HG03342 (cell line): ENCODE measurements at regions not wholly inside any gene's neighbourhood (a gene's known extent, or its start where the extent isn't known, plus 50 kb on each side); places are given as distances from the start of the nearest gene placed in this dataset.
"Not testable (repeated sequence)": the region's sequence is repeated elsewhere in the genome, so short reads cannot be mapped to it uniquely, and the experiment has no call there.

Source experiments
- ATAC-seq: cut with Tn5 transposase; IDR thresholded peaks from one replicate; pipeline ENCODE4 v1.9.1; 2021; ENCODE audit warnings: mild to moderate bottlenecking, moderate library complexity; ENCODE audit not compliant: unreplicated experiment

GRCh38 chr11:110347660-110348059 lies 51.2 kb upstream of the RDX start:
- no peak for ATAC-seq

- ATAC-seq: peak; percentile 83
Observed at GRCh38 chr11:110349138-110349996, 53.0 kb upstream of the RDX start.

GRCh38 chr11:110349997-110350383 lies 53.6 kb upstream of the RDX start:
- ATAC-seq: not testable (repeated sequence)

DNA sequence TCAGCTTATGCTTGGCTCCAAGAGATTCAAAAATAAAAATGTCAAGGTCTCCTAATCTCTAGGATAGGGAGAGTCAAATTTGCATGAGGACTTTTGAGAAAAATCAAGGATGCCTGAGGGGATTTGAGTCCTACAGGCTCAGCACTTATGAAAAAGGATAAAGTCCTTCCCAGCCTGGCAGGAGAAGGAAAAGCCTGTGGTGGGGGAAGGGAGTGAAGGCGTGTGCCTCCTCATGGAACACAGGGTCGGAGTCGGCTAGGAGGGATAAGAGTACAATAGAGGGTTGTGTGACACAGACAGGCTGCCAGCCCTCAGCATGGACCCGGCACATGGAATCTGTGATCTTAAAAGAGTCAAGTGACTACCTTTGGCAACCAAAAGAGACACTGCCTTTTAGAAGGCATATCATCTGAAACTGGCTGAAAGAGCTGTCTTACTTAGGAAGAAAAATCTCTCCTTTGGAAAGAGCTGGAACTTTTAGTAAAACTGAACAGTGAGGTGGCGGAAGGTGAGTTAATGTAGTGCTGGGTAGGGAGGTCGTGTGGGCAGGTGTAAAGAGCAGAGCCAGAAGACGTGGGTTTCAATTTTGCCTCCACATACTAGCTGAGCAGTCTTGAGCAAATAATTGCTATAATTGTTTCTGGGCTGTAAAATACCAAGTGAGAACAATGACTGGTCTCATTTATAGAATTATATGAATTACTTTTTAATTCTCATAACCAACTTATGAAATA lies 58.8 kb upstream of the RDX start:
- ATAC-seq: no peak

- ATAC-seq: no peak
Observed at GRCh38 chr11:110356762-110357671, 60.6 kb upstream of the RDX start.

DNA sequence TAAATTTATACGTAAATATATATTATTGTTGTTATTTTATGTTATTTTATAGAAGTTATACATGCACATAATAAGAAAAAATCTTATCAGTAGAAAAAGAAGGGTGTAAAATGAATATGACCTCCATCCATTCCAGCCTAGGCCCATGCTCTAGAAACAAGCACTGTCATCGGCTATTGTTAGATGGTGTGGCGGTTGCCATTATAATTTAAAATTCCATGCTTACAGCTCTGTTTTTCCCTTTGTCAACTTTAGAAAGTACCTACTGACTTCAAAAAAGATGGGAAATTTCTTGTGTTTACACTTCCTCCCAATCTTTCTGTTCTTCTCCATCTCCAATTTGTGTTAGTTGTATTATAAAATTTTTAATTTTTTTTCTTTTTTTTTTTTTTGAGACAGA lies 61.9 kb upstream of the RDX start:
- ATAC-seq: no peak

GRCh38 chr11:110360781-110361408 lies 64.5 kb upstream of the RDX start:
- ATAC-seq: not testable (repeated sequence)

GRCh38 chr11:110362971-110363509 lies 66.6 kb upstream of the RDX start:
- ATAC-seq: no peak

GRCh38 chr11:110366291-110366690 lies 63.5 kb upstream of the FDX1 start:
- no peak for ATAC-seq

GRCh38 chr11:110367571-110367970 lies 62.2 kb upstream of the FDX1 start:
- ATAC-seq: no peak

DNA sequence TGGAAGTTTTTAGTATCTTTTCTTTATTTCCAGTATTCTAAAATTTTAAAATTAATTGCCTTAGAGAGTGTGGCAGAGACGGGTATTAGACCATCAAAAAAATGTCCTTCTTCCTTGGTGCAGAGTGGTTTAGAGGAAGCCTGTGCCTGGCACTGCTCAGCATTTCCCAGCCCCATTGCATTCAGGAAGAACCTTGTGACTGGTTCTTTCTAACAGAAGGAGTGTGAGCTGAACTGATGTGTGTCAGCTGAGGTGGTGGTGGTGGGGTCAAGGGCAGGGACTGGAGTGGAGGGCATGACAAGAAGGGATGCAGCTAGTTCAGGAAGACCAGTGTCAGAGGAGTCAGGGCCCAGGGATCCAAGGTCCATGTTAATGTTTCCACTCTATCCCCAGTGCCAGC lies 58.7 kb upstream of the FDX1 start:
- ATAC-seq: no peak

DNA sequence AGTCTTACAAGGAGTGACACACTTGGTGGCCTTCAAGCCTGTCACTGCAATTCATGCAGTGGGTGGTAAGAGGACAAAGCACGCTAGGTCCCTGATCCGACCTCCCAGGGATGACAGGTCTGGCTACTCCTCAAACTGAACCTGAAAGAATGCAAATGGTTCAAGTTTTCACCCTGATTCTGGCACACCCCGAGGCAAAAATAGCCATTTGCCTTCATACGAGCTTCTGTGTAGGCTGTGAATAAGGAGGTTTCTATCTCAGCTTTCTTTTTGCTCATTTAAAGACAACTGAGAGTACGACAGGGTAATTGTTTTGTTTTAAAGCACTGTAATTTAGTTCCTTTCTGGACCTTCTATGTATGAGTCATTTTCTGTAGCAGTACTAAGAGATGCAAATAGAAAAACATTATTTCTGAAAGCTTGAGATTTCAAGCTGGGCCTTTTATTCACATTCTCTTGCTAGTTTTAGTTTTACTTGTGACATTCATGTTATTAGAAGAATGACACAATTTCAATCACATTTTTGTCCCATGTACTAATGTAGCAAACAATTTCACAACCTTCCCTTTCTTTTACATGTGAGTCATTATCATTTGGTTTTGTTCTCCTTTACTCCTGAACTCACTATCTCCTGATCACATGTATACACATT lies 56.6 kb upstream of the FDX1 start:
- ATAC-seq: peak; percentile 86

GRCh38 chr11:110374921-110375320 lies 54.8 kb upstream of the FDX1 start:
- ATAC-seq: no peak

GRCh38 chr11:110375351-110375750 lies 54.4 kb upstream of the FDX1 start:
- ATAC-seq: no peak

DNA sequence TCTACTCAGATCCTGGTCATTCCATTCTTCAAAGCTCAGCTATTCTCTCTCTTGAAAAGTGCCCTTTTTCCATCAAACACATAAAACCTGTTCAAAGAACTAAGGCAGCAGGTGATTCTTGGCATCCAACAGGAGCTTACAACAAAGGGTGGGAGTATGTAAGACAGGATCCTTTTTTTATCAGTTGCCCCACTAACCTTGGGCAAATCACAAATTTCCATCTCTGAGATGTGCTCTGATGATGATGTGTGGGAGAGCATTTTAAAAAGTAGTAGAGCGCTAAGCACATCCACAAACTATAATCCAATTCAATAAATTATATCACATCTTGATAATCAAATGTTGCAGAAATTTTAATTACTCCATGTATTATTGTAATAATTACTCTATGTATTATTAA lies 53.7 kb upstream of the FDX1 start:
- no peak for ATAC-seq

GRCh38 chr11:110376711-110377324 lies 52.9 kb upstream of the FDX1 start:
- ATAC-seq: peak; percentile 37

DNA sequence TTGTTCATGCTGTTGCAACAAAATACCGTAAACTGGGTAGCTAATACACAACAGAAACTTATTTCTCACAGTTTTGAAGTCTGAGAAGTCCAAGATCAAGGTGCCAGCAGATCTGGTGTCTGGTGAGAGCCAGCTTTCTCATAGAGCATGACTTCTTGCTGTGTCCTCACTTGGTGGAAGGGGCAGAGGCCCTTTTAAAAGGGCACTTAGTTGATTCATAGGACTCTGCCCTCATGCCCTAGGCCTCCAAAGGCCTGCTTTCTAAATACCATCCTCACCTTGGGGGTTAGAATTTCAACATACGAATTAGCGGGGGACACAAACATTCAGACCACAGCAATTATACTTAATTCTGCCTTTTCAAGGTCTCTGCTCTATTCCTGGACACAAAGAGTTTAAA lies 52.3 kb upstream of the FDX1 start:
- ATAC-seq: no peak

GRCh38 chr11:110379261-110379660 lies 50.5 kb upstream of the FDX1 start:
- ATAC-seq: no peak

GRCh38 chr11:110379936-110380335 lies 49.8 kb upstream of the FDX1 start:
- ATAC-seq: no peak
